ENCODE measurements at regions not wholly inside any gene's neighbourhood (a gene's known extent, or its start where the extent isn't known, plus 50 kb on each side); places are given as distances from the start of the nearest gene placed in this dataset.
"Not testable (repeated sequence)": the region's sequence is repeated elsewhere in the genome, so short reads cannot be mapped to it uniquely, and the experiment has no call there.

DNA sequence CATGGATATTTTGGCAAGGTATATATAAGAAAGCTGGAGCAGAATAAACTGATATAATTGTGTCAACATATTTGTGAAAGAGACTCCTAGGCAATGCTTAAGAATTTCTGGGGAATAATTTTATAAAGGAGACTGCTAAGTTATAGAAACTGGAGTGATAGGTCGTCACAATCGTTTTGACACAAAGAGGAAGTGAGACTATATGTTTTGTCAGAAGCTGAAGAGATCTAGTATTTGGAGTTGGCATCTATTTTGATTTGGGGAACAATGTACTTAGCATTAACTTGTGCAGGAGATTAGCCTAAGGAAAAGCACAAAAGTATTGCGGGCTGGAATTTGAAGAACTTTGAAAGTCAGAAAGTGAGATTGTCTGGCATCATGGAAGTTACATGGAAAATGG lies 582.5 kb downstream of the TAF11L14 start:
- no peak overlapping the region for H3K27ac Mint-ChIP-seq
- no peaks in the 10 kb centered on the region for H3K27me3 Mint-ChIP-seq
- DNase-seq = no peak
- H3K36me3 Mint-ChIP-seq = no peaks in the 10 kb centered on the region
- no peaks in the 10 kb centered on the region for H3K4me1 Mint-ChIP-seq
- peaks cover 18% of the 10 kb centered on the region for H3K9me3 Mint-ChIP-seq
- H3K4me3 Mint-ChIP-seq = no peak overlapping the region

- H3K36me3 Mint-ChIP-seq = no peaks in the 10 kb centered on the region
- DNase-seq = no peak
- no peaks in the 10 kb centered on the region for H3K4me1 Mint-ChIP-seq
- H3K9me3 Mint-ChIP-seq = peaks cover 18% of the 10 kb centered on the region
- H3K4me3 Mint-ChIP-seq = no peak overlapping the region
- no peak overlapping the region for H3K27ac Mint-ChIP-seq
- no peaks in the 10 kb centered on the region for H3K27me3 Mint-ChIP-seq
These were observed 585.0 kb downstream of the TAF11L14 start for GRCh38 chr5:18219241-18219640.

GRCh38 chr5:18220631-18221030 lies 586.4 kb downstream of the TAF11L14 start:
- H3K9me3 Mint-ChIP-seq = peaks cover 18% of the 10 kb centered on the region
- H3K4me3 Mint-ChIP-seq = no peak overlapping the region
- no peak overlapping the region for H3K27ac Mint-ChIP-seq
- H3K4me1 Mint-ChIP-seq = no peaks in the 10 kb centered on the region
- DNase-seq = no peak
- no peaks in the 10 kb centered on the region for H3K27me3 Mint-ChIP-seq
- no peaks in the 10 kb centered on the region for H3K36me3 Mint-ChIP-seq

DNA sequence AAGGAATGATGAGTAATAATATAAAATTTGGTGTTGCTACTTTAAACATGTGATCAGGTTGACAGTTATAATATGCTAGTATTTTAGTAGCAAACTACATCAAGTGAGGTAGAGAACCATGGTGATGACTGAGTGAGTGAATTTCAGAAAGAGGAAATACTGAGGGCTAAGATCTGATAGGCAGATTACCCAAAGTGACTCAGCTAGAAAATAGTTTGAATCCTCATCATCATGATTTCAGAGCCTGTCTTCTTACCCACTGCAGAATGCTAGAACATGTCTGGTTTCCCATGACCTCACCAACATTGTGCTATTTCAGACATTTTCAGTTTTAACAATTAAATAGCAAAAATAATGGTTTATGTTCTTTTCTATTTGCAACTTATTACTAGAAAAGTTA lies 602.1 kb downstream of the TAF11L14 start:
- Mint-ChIP-seq H3K4me1 (no peaks in the 10 kb centered on the region), H3K27ac (no peak overlapping the region), H3K36me3 (no peaks in the 10 kb centered on the region), H3K9me3 (no peaks in the 10 kb centered on the region), H3K27me3 (no peaks in the 10 kb centered on the region), H3K4me3 (no peak overlapping the region)
- no peak for DNase-seq

DNA sequence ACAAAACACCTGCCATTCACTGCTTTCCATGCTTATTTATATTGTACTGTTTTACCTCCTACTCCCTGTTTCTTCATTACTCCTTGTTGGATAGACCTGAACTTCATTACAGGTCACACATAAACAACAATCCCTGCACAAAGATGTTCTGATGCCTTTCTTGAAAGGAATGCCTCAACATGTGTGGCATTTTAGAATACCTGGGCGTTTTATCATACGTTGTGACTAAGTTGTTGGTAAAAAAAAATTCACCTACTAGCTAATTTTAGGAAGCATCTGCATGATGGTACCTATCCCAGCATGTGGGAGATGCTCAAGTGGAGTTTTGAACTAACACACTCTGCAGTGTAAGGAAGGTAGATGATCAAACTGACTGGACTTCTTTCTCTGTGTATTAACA lies 604.1 kb downstream of the TAF11L14 start:
- Mint-ChIP-seq H3K27me3 (no peaks in the 10 kb centered on the region), H3K9me3 (peaks cover 1% of the 10 kb centered on the region), H3K4me3 (no peak overlapping the region), H3K27ac (no peak overlapping the region), H3K4me1 (no peaks in the 10 kb centered on the region), H3K36me3 (no peaks in the 10 kb centered on the region)
- DNase-seq = no peak

DNA sequence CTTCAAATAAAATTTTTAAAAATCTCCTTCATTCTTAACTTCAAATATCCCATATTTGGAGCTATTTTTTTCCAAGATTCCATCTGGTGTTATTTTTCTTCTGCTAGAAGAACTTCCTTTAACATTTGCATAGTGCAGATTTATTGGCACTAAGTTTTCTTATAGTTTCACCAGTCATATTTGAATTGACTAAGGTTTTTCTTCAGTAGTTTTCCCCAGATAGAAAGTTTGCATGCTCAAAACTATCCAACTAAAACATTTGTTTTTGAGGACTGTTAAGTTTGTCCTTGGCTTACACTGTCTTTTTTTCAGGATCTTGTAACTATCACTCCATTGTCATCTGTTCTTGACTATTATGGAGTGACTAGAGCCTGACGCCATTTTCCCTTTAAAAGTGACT lies 606.7 kb downstream of the TAF11L14 start:
- no peak overlapping the region for H3K4me3 Mint-ChIP-seq
- no peaks in the 10 kb centered on the region for H3K27me3 Mint-ChIP-seq
- H3K27ac Mint-ChIP-seq = no peak overlapping the region
- H3K36me3 Mint-ChIP-seq = no peaks in the 10 kb centered on the region
- no peaks in the 10 kb centered on the region for H3K4me1 Mint-ChIP-seq
- no peak for DNase-seq
- peaks cover 2% of the 10 kb centered on the region for H3K9me3 Mint-ChIP-seq

DNA sequence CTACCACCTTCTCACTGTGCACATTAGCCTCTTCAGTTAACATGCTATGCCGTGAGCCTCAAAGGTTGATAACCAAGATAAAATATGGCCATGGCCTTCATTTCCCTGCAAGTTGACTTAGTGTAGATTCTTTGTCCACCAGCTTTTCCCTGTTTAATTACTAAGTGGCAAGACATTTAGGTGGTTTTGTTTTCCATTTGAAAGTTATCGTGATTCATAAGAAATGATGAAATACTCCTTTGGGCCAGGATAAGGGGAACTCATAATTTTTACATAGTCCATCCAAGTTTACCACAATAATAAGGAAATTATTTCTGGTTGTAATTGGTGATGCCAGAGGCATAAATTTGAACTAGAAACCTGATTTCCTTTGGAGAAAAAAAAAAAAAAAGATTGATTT lies 609.6 kb downstream of the TAF11L14 start:
- no peak overlapping the region for H3K27ac Mint-ChIP-seq
- no peaks in the 10 kb centered on the region for H3K27me3 Mint-ChIP-seq
- no peaks in the 10 kb centered on the region for H3K4me1 Mint-ChIP-seq

DNA sequence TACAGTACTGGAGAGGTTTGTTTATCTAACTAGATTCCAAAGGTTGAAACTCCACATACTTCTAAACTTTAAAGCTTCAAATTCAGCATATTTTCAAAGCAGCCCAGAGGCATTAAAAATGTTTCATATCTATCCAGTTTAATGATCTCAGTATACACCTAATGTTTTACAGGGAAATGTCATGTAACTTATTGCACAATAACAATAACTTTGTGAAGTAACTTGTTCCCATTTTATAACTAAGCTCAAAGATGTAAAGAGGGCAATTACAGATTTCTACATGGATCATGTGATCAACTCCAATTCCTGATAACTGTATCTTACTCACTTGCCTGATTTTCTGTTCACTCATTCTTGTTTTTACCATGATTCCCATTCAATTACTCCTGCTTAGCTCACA lies 610.0 kb downstream of the TAF11L14 start:
- Mint-ChIP-seq H3K4me1 (no peaks in the 10 kb centered on the region), H3K9me3 (peaks cover 4% of the 10 kb centered on the region), H3K4me3 (no peak overlapping the region), H3K36me3 (no peaks in the 10 kb centered on the region), H3K27me3 (no peaks in the 10 kb centered on the region), H3K27ac (no peak overlapping the region)
- DNase-seq = no peak

More for the DNA sequence above, 609.6 kb downstream of the TAF11L14 start:
- Mint-ChIP-seq H3K36me3 (no peaks in the 10 kb centered on the region), H3K9me3 (peaks cover 4% of the 10 kb centered on the region), H3K4me3 (no peak overlapping the region)
- no peak for DNase-seq

DNA sequence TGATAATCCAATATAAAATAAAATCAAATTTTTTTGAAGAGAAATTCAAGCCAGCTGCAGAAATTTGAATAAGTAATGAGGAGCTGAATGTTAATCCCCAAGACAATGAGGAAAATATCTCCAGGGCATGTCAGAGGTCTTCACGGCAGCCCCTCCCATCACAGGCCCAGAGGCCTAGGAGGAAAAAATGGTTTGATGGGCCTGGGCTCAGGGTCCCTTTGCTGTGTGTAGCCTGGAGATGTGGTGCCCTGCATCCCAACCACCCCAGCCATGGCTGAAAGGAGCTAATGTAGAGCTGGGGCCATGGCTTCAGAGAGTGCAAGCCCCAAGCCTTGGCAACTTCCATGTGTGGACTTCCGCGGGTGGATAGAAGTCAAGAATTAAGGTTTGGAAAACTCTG lies 618.3 kb downstream of the TAF11L14 start:
- DNase-seq = no peak
- Mint-ChIP-seq H3K9me3 (peaks cover 21% of the 10 kb centered on the region), H3K36me3 (no peaks in the 10 kb centered on the region), H3K27ac (no peak overlapping the region), H3K4me1 (no peaks in the 10 kb centered on the region), H3K27me3 (no peaks in the 10 kb centered on the region), H3K4me3 (no peak overlapping the region)

DNA sequence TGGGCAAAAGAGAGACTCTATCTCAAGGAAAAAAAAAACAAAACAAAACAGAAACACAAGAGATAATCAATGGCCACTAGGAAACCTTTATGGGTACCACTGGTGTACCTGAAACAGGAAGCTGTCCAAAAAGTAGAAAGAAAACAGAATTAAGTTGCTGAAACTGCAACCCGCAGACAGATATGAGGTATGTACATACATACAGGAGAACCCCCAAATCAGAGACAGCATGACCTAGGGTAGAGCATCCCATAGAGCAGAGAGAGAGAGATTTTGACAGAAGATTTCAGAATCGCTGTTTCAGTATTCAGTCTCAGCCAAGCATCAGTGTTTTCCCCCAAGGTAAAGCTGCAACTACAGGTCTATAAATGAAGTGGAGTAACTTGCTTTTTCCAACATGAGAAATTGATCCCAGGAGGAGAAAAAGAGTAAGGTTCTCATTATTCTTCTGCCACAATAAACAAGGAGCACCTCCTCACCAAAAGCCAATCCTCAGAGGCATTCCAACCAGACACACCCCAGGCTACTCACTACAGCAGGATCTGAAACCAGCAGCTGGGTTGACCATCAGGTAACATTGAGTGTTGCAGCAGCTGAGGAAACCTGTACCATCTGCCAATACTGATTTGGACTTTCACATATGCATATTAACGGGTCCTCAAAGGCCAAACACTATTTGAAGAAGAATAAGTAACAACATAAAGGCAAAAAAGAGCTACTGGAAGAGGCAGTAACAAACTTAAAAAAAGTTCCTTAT lies 630.0 kb downstream of the TAF11L14 start:
- H3K36me3 Mint-ChIP-seq = no peaks in the 10 kb centered on the region
- H3K27ac Mint-ChIP-seq = no peak overlapping the region
- H3K4me1 Mint-ChIP-seq = no peaks in the 10 kb centered on the region
- peaks cover 5% of the 10 kb centered on the region for H3K9me3 Mint-ChIP-seq
- no peaks in the 10 kb centered on the region for H3K27me3 Mint-ChIP-seq
- H3K4me3 Mint-ChIP-seq = no peak overlapping the region
- DNase-seq = no peak

- no peaks in the 10 kb centered on the region for H3K36me3 Mint-ChIP-seq
- no peaks in the 10 kb centered on the region for H3K9me3 Mint-ChIP-seq
- no peak overlapping the region for H3K27ac Mint-ChIP-seq
- no peaks in the 10 kb centered on the region for H3K4me1 Mint-ChIP-seq
- H3K4me3 Mint-ChIP-seq = no peak overlapping the region
- no peaks in the 10 kb centered on the region for H3K27me3 Mint-ChIP-seq
- no peak for DNase-seq
These were observed 636.5 kb downstream of the TAF11L14 start for GRCh38 chr5:18270635-18271338.

DNA sequence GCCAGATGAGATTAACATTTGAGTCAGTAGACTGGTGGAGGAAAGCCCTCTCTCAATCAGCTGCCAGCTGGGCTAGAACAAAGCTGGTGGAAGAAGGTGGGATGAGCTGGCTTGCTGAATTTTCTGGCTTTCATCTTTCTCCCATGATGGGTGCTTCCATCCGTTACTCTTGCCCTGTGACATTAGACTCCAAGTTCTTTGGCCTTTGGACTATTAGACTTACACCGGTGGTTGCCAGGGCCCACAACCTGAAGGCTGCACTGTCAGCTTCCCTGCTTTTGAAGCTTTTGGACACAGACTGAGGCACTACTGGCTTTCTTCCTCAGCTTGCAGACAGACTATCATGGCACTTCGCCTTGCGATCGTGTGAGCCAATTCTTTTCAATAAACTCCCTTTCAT lies 642.7 kb downstream of the TAF11L14 start:
- H3K4me3 Mint-ChIP-seq = no peak overlapping the region
- no peaks in the 10 kb centered on the region for H3K4me1 Mint-ChIP-seq
- H3K27me3 Mint-ChIP-seq = no peaks in the 10 kb centered on the region
- no peak overlapping the region for H3K27ac Mint-ChIP-seq
- H3K36me3 Mint-ChIP-seq = no peaks in the 10 kb centered on the region
- no peaks in the 10 kb centered on the region for H3K9me3 Mint-ChIP-seq
- no peak for DNase-seq

DNA sequence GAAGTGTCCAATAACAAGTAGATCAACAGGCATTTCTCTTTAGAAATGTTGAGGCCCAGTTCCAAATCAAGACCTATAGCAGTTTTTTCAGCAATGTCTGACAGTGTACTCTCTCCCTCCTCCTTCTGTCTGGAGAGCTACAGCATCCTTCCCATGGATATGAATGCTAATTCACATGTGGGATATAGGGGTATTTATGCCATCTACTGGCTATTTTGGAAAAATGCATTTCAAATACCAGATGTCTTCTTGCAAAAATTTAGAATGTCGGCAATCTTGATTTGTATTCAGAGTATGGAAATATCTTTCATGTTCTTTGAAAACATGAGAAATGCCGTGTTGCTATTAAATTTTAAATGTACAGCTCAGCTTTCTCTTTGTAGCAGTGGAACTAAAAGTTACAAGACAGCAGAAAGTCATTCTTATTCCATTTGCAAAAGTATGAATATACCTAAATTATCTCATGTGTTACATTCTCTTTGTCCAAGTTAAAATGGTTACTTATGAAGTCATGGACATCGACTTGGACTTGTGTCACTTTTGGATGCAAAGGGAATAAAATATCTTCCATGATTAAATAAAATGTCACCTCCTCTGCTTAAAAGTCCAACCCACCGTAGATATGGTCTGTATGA lies 647.8 kb downstream of the TAF11L14 start:
- H3K27me3 Mint-ChIP-seq = no peaks in the 10 kb centered on the region
- H3K9me3 Mint-ChIP-seq = peaks cover 4% of the 10 kb centered on the region
- no peak for DNase-seq
- no peaks in the 10 kb centered on the region for H3K36me3 Mint-ChIP-seq
- H3K4me3 Mint-ChIP-seq = no peak overlapping the region
- no peaks in the 10 kb centered on the region for H3K4me1 Mint-ChIP-seq
- H3K27ac Mint-ChIP-seq = no peak overlapping the region

DNA sequence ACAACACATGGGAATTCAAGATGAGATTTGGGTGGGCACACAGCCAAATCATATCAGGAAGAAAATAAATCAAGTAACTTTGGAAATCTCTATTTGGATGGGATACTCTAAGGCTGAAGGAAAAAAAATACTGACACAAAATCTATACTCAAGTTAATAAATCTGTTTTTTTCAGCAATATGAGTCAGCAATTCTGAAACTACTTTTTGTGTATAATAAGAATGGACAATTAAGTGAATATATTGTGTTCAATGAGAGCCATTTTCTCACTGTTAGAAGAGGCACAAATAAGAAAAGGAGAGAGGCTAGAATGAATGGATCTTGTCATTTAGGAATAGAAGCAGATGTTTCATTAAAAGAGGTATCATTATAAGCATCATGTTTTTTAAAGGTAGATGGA lies 651.0 kb downstream of the TAF11L14 start:
- no peaks in the 10 kb centered on the region for H3K4me1 Mint-ChIP-seq
- H3K27ac Mint-ChIP-seq = no peak overlapping the region
- H3K4me3 Mint-ChIP-seq = no peak overlapping the region
- DNase-seq = no peak
- H3K27me3 Mint-ChIP-seq = no peaks in the 10 kb centered on the region
- H3K9me3 Mint-ChIP-seq = peaks cover 4% of the 10 kb centered on the region
- H3K36me3 Mint-ChIP-seq = no peaks in the 10 kb centered on the region

GRCh38 chr5:18292146-18292545 lies 657.9 kb downstream of the TAF11L14 start:
- Mint-ChIP-seq H3K9me3 (no peaks in the 10 kb centered on the region), H3K36me3 (no peaks in the 10 kb centered on the region), H3K27ac (no peak overlapping the region), H3K4me1 (no peaks in the 10 kb centered on the region), H3K27me3 (no peaks in the 10 kb centered on the region), H3K4me3 (no peak overlapping the region)
- no peak for DNase-seq

GRCh38 chr5:18295696-18296095 lies 661.4 kb downstream of the TAF11L14 start:
- H3K27me3 Mint-ChIP-seq, H3K9me3 Mint-ChIP-seq, H3K4me3 Mint-ChIP-seq, H3K27ac Mint-ChIP-seq, H3K4me1 Mint-ChIP-seq, H3K36me3 Mint-ChIP-seq, DNase-seq: not testable (repeated sequence)

All from activated naive CD8-positive, alpha-beta T cell treated with anti-CD3 and anti-CD28 coated beads for 36 hours (primary cell).